ENCODE measurements at regions not wholly inside any gene's neighbourhood (a gene's known extent, or its start where the extent isn't known, plus 50 kb on each side); places are given as distances from the start of the nearest gene placed in this dataset.

DNA sequence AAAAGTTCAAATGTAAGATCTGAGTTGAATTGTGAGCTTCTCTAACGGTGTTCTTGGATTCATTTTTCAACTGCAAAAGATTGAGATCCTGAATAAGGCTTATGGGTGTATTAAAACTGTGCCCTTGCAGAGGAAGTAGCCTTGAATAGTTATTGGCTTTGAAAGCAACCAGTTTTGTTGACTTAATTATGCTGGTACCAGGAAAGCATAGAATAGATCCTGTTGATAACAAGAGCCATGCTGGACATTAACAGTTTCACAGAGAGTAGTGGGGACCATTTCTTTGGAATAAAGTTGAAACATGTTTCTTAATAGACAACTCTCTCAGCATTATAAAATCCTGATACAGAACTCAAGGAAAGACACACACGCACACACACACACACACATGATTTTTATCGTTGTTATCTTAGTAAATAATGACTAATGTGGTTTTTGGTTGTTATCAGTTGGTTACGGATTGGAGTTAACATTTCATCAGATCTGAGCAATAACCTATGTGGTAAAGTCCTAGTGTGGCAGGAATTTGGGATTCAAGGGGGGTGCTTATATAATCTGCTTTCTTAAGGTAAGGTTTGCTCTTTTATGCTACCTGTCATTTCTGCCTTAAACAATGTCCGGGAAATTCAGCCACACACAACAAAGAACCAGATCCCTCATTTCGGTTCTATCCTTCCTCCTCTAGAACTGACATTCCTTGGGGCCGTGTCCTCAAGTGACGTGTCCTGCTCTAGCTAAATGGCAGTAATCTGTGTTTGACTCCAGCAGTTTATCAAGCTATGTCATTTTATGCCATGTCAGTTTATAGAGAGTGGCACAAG lies 330.9 kb downstream of the CHRM3 start:
- Histone ChIP-seq H2AFZ (ENCODE audit: low read length) (no peak overlapping the region), H3K9me2 (ENCODE audit: insufficient read depth, low read length) (no peaks in the 10 kb centered on the region), H3K36me3 (ENCODE audit: insufficient read depth, low read length) (no peaks in the 10 kb centered on the region), H3K27ac (ENCODE audit: low read depth, low read length, poor library complexity, severe bottlenecking) (no peak overlapping the region), H3K4me2 (ENCODE audit: low read length) (no peak overlapping the region), H3K79me2 (ENCODE audit: insufficient read depth, low read depth, low read length) (no peaks in the 10 kb centered on the region), H3K9me3 (ENCODE audit: low read length) (no peaks in the 10 kb centered on the region), H3K4me3 (ENCODE audit: low read depth, low read length, poor library complexity, severe bottlenecking) (no peak overlapping the region), H3K4me1 (ENCODE audit: insufficient read depth, low read length, poor library complexity, severe bottlenecking) (no peaks in the 10 kb centered on the region), H4K20me1 (ENCODE audit: insufficient read depth, low read length) (no peaks in the 10 kb centered on the region)
- no TSS peak for BruUV-seq (replicated peaks)
- DNase-seq (ENCODE audit: low spot score), result no peak
- ChIA-PET CTCF (ENCODE audit: unreplicated experiment) (no interaction called here), POLR2A (interaction anchor here (1.7 kb wide), 1 partner anchor 8 kb away, joined by 5 read pairs; no protein-coding TSS in a partner anchor)
- intact Hi-C loops (cut with micrococcal nuclease; ENCODE audit: unreplicated experiment), result no loop called here
- TF ChIP-seq EZH2phosphoT487 (IDR thresholded peaks at IDR 0.05; ENCODE audit: borderline replicate concordance, low read depth, low read length), result no peak
- TF ChIP-seq, protein P1, sequence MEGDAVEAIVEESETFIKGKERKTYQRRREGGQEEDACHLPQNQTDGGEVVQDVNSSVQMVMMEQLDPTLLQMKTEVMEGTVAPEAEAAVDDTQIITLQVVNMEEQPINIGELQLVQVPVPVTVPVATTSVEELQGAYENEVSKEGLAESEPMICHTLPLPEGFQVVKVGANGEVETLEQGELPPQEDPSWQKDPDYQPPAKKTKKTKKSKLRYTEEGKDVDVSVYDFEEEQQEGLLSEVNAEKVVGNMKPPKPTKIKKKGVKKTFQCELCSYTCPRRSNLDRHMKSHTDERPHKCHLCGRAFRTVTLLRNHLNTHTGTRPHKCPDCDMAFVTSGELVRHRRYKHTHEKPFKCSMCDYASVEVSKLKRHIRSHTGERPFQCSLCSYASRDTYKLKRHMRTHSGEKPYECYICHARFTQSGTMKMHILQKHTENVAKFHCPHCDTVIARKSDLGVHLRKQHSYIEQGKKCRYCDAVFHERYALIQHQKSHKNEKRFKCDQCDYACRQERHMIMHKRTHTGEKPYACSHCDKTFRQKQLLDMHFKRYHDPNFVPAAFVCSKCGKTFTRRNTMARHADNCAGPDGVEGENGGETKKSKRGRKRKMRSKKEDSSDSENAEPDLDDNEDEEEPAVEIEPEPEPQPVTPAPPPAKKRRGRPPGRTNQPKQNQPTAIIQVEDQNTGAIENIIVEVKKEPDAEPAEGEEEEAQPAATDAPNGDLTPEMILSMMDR (conservative IDR thresholded peaks at IDR 0.05; ENCODE audit: low read length), result no peak

- no peaks in the 10 kb centered on the region for H3K9me3 ChIP-seq (ENCODE audit: low read length)
- H3K9me2 ChIP-seq (ENCODE audit: insufficient read depth, low read length), result no peaks in the 10 kb centered on the region
- ChIA-PET CTCF (ENCODE audit: unreplicated experiment) (no interaction called here), POLR2A (no interaction called here)
- no peak overlapping the region for H3K4me3 ChIP-seq (ENCODE audit: low read depth, low read length, poor library complexity, severe bottlenecking)
- BruUV-seq (replicated peaks), result no TSS peak
- no peak for DNase-seq (ENCODE audit: low spot score)
- intact Hi-C loops (cut with micrococcal nuclease; ENCODE audit: unreplicated experiment), result no loop called here
- TF ChIP-seq, protein P1 (conservative IDR thresholded peaks at IDR 0.05; ENCODE audit: low read length), result no peak
- no peak overlapping the region for H3K27ac ChIP-seq (ENCODE audit: low read depth, low read length, poor library complexity, severe bottlenecking)
- no peaks in the 10 kb centered on the region for H3K79me2 ChIP-seq (ENCODE audit: insufficient read depth, low read depth, low read length)
- H3K36me3 ChIP-seq (ENCODE audit: insufficient read depth, low read length), result no peaks in the 10 kb centered on the region
- no peaks in the 10 kb centered on the region for H3K4me1 ChIP-seq (ENCODE audit: insufficient read depth, low read length, poor library complexity, severe bottlenecking)
- H2AFZ ChIP-seq (ENCODE audit: low read length), result no peak overlapping the region
- no peak overlapping the region for H3K4me2 ChIP-seq (ENCODE audit: low read length)
- no peaks in the 10 kb centered on the region for H4K20me1 ChIP-seq (ENCODE audit: insufficient read depth, low read length)
Measured at GRCh38 chr1:239717918-239718184, 331.5 kb downstream of the CHRM3 start.

DNA sequence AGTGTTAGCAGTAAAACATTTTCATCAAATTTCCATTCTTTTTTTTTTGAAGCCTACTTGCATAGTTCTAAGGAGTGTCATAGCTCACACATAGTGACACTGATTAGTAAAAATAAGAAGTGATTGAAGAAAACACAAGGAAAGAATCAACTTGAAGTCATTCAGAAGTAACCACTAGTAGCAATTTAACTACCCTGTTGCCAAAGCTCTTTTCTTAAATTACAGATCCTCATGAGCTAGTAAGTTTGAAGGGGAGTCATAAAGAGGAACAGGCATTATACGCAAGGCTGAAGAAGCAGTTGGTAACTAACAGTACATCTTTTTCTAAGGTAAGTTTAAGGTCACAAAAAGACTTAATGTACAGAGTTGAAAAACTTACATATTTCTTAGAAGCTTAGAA lies 332.2 kb downstream of the CHRM3 start:
- POLR2A ChIA-PET, result interaction anchor here (1.0 kb wide), 1 partner anchor 9 kb away, joined by 3 read pairs; no protein-coding TSS in a partner anchor
- CTCF ChIA-PET (ENCODE audit: unreplicated experiment), result no interaction called here
- Histone ChIP-seq H4K20me1 (ENCODE audit: insufficient read depth, low read length) (no peaks in the 10 kb centered on the region), H3K9me2 (ENCODE audit: insufficient read depth, low read length) (no peaks in the 10 kb centered on the region), H3K4me2 (ENCODE audit: low read length) (no peak overlapping the region), H3K9me3 (ENCODE audit: low read length) (no peaks in the 10 kb centered on the region), H3K4me1 (ENCODE audit: insufficient read depth, low read length, poor library complexity, severe bottlenecking) (no peaks in the 10 kb centered on the region), H3K79me2 (ENCODE audit: insufficient read depth, low read depth, low read length) (no peaks in the 10 kb centered on the region), H3K27ac (ENCODE audit: low read depth, low read length, poor library complexity, severe bottlenecking) (no peak overlapping the region), H2AFZ (ENCODE audit: low read length) (no peak overlapping the region), H3K4me3 (ENCODE audit: low read depth, low read length, poor library complexity, severe bottlenecking) (no peak overlapping the region), H3K36me3 (ENCODE audit: insufficient read depth, low read length) (no peaks in the 10 kb centered on the region)
- TF ChIP-seq EZH2phosphoT487 (IDR thresholded peaks at IDR 0.05; ENCODE audit: borderline replicate concordance, low read depth, low read length), result no peak
- TF ChIP-seq, protein P1 (conservative IDR thresholded peaks at IDR 0.05; ENCODE audit: low read length), result no peak
- no TSS peak for BruUV-seq (replicated peaks)
- intact Hi-C loops (cut with micrococcal nuclease; ENCODE audit: unreplicated experiment), result no loop called here
- DNase-seq (ENCODE audit: low spot score), result no peak

All from OCI-LY7 (cell line).